Keratinocyte (primary cell): ENCODE measurements at regions not wholly inside any gene's neighbourhood (a gene's known extent, or its start where the extent isn't known, plus 50 kb on each side); places are given as distances from the start of the nearest gene placed in this dataset.

Source experiments
- EZH2 ChIP-seq: IDR thresholded peaks from one replicate; pipeline ENCODE4 v1.6.1; 2012; ENCODE audit warnings: inconsistent platforms, mild to moderate bottlenecking, low read length, moderate library complexity
- TF ChIP-seq, protein P1 (sequence below), 3 experiments: IDR thresholded peaks in 1 of 3; conservative IDR thresholded peaks in 1 of 3; optimal IDR thresholded peaks in 1 of 3; 2 replicates in 2 of 3; 3 replicates in 1 of 3; pipeline versions ENCODE3 to v1.5.1; 2011; ENCODE audit warnings: low read length in 3 of 3, mild to moderate bottlenecking in 3 of 3, moderate library complexity in 2 of 3, control low read depth in 1 of 3, inconsistent platforms in 1 of 3; ENCODE audit not compliant: insufficient read depth in 2 of 3; ENCODE audit errors: extremely low read depth in 1 of 3

DNA sequence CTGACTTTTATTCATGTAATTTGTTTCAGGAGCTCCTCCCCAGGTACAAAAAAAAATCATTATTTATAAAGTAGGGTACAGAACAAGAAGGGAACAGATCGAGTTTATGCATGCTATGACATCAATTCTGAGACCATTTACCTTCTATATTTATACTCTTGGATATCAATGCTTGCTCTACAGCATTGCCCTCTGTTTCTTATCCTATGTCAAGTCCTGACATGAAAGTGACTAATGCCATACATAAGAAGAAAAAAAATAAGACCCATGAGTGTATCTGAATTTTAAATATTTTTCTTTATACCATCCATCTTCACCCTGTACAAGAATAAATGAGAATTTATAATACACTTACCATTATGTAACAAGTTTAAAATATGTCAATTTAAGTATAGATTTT, 2016.3 kb upstream of the CDH9 start:
- TF ChIP-seq, protein P1, sequence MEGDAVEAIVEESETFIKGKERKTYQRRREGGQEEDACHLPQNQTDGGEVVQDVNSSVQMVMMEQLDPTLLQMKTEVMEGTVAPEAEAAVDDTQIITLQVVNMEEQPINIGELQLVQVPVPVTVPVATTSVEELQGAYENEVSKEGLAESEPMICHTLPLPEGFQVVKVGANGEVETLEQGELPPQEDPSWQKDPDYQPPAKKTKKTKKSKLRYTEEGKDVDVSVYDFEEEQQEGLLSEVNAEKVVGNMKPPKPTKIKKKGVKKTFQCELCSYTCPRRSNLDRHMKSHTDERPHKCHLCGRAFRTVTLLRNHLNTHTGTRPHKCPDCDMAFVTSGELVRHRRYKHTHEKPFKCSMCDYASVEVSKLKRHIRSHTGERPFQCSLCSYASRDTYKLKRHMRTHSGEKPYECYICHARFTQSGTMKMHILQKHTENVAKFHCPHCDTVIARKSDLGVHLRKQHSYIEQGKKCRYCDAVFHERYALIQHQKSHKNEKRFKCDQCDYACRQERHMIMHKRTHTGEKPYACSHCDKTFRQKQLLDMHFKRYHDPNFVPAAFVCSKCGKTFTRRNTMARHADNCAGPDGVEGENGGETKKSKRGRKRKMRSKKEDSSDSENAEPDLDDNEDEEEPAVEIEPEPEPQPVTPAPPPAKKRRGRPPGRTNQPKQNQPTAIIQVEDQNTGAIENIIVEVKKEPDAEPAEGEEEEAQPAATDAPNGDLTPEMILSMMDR (optimal IDR thresholded peaks at IDR 0.05 in 1 of 3, IDR thresholded peaks at IDR 0.05 in 1 of 3, conservative IDR thresholded peaks at IDR 0.05 in 1 of 3; ENCODE audit: extremely low read depth in 1 of 3, insufficient read depth in 2 of 3, low read length in 3 of 3), result no peak
- no peak for TF ChIP-seq EZH2
